ENCODE measurements at regions not wholly inside any gene's neighbourhood (a gene's known extent, or its start where the extent isn't known, plus 50 kb on each side); places are given as distances from the start of the nearest gene placed in this dataset.
"Not testable (repeated sequence)": the region's sequence is repeated elsewhere in the genome, so short reads cannot be mapped to it uniquely, and the experiment has no call there.

DNA sequence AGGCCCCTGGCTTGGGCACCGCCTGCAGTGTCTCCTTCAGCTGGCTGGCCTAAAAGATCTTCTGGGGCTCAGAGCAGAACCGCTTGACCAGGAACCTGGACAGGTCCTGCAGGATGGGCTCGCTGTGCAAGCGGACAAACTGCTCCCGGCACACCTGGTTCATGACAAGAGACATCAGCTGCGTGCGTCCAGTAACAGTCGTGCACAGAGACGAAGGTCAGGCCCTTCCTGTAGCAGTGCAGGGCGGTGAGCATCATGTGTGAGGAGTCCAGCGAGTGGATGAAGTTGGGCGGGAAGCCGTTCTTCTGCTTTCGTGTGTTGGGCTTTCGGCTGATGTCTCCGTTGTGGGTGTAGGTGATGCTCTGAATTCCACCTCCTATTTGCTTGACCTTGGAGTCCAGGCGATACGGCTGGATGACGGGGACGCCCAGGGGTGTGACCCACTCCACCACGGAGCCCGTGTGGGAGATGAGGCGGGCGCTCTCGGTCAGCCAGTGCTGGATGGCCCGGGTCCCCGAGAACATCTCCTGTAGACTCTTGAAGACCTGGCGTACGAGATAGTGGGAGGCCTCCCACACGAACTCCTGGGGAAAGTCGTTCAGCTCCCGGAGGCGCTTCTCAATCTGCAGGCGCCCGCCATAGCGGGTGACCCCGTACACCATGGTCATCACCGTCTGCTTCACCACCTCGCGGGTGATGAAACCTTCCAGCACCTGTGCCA lies 72.1 kb upstream of the MED13 start:
- TF ChIP-seq, protein P1, sequence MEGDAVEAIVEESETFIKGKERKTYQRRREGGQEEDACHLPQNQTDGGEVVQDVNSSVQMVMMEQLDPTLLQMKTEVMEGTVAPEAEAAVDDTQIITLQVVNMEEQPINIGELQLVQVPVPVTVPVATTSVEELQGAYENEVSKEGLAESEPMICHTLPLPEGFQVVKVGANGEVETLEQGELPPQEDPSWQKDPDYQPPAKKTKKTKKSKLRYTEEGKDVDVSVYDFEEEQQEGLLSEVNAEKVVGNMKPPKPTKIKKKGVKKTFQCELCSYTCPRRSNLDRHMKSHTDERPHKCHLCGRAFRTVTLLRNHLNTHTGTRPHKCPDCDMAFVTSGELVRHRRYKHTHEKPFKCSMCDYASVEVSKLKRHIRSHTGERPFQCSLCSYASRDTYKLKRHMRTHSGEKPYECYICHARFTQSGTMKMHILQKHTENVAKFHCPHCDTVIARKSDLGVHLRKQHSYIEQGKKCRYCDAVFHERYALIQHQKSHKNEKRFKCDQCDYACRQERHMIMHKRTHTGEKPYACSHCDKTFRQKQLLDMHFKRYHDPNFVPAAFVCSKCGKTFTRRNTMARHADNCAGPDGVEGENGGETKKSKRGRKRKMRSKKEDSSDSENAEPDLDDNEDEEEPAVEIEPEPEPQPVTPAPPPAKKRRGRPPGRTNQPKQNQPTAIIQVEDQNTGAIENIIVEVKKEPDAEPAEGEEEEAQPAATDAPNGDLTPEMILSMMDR (IDR thresholded peaks at IDR 0.05) = not testable (repeated sequence)
- TF ChIP-seq POLR2AphosphoS5, EP300 (IDR thresholded peaks at IDR 0.05): not testable (repeated sequence)

All from sigmoid colon (tissue), 4 donors.